Hepatocyte (in vitro differentiated cells): ENCODE measurements at regions not wholly inside any gene's neighbourhood (a gene's known extent, or its start where the extent isn't known, plus 50 kb on each side); places are given as distances from the start of the nearest gene placed in this dataset.

ENCODE experiments used
- EZH2phosphoT487 ChIP-seq: fragments of 200-600 bp; sonication (generic); IDR thresholded peaks from one replicate; pipeline ENCODE4 v1.6.1; 2018; ENCODE audit warnings: antibody characterized with exemption, mild to moderate bottlenecking, low read depth, moderate library complexity; ENCODE audit not compliant: unreplicated experiment, severe bottlenecking
- TF ChIP-seq, protein P1 (sequence below): fragments of 200-600 bp; sonication (generic); IDR thresholded peaks from 2 replicates; pipeline ENCODE4 v1.5.1; 2016; ENCODE audit warnings: antibody characterized with exemption, mild to moderate bottlenecking; ENCODE audit not compliant: poor library complexity

DNA sequence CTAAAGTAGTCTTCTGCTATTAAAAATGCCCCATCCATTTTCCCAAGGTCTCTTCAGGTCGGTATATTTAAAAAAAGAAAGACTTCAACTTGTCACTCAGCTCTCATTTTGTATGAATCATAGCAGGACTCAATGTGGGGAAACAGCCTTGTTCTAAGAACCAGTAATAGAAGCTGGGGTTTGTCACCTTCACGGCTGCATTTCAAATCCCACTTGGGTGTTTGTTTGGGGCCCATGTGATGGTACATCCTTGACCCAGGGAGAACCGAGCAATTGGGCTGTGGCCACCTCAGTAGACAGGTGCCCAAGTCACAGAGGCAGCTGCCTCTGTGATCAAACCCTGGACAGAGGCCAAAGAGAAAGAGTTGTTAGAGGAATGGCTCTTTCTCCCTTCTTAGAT is 70.3 kb upstream of the ARL8B start:
- no peak for TF ChIP-seq EZH2phosphoT487
- TF ChIP-seq, protein P1, sequence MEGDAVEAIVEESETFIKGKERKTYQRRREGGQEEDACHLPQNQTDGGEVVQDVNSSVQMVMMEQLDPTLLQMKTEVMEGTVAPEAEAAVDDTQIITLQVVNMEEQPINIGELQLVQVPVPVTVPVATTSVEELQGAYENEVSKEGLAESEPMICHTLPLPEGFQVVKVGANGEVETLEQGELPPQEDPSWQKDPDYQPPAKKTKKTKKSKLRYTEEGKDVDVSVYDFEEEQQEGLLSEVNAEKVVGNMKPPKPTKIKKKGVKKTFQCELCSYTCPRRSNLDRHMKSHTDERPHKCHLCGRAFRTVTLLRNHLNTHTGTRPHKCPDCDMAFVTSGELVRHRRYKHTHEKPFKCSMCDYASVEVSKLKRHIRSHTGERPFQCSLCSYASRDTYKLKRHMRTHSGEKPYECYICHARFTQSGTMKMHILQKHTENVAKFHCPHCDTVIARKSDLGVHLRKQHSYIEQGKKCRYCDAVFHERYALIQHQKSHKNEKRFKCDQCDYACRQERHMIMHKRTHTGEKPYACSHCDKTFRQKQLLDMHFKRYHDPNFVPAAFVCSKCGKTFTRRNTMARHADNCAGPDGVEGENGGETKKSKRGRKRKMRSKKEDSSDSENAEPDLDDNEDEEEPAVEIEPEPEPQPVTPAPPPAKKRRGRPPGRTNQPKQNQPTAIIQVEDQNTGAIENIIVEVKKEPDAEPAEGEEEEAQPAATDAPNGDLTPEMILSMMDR = no peak
